ENCODE measurements at regions not wholly inside any gene's neighbourhood (a gene's known extent, or its start where the extent isn't known, plus 50 kb on each side); places are given as distances from the start of the nearest gene placed in this dataset.

DNA sequence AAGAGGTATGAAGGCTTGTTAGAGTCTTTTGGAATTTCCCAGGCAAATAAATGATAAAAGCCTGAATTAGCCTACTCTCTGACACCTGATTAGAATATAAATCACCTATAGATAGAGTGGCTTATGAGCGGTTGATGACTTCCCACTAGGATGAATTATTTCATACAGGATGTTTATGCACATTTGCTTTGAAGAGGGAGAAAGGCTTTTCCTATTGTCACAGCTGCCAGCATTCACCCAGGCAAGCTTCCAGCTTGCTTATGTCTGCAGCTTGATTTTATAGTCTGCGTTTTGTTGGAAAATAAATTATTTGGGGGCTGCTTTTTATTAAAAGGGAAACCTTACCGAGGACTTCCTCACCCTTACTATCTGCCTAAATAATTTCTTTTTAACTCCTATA lies 51.3 kb upstream of the EIF2S2 start:
- ATAC-seq = no peak
- intact Hi-C loops (cut with DNase I) = no loop called here
- Histone ChIP-seq H3K9me3 (no peaks in the 10 kb centered on the region), H3K27me3 (ENCODE audit: insufficient read depth in 3 of 3, low read length in 2 of 3) (no peaks in the 10 kb centered on the region), H3K4me3 (no peak overlapping the region), H3K4me1 (no peaks in the 10 kb centered on the region), H3K27ac (no peak overlapping the region), H3K36me3 (ENCODE audit: insufficient read depth in 1 of 2, low read depth in 1 of 2) (no peaks in the 10 kb centered on the region)
- TF ChIP-seq, protein P1, sequence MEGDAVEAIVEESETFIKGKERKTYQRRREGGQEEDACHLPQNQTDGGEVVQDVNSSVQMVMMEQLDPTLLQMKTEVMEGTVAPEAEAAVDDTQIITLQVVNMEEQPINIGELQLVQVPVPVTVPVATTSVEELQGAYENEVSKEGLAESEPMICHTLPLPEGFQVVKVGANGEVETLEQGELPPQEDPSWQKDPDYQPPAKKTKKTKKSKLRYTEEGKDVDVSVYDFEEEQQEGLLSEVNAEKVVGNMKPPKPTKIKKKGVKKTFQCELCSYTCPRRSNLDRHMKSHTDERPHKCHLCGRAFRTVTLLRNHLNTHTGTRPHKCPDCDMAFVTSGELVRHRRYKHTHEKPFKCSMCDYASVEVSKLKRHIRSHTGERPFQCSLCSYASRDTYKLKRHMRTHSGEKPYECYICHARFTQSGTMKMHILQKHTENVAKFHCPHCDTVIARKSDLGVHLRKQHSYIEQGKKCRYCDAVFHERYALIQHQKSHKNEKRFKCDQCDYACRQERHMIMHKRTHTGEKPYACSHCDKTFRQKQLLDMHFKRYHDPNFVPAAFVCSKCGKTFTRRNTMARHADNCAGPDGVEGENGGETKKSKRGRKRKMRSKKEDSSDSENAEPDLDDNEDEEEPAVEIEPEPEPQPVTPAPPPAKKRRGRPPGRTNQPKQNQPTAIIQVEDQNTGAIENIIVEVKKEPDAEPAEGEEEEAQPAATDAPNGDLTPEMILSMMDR (IDR thresholded peaks at IDR 0.05) = no peak
- 31 to 46% (median 42%) methylated on average over 3 of the region's 3 CpGs for WGBS, 3 donors
- no peak for DNase-seq

DNA sequence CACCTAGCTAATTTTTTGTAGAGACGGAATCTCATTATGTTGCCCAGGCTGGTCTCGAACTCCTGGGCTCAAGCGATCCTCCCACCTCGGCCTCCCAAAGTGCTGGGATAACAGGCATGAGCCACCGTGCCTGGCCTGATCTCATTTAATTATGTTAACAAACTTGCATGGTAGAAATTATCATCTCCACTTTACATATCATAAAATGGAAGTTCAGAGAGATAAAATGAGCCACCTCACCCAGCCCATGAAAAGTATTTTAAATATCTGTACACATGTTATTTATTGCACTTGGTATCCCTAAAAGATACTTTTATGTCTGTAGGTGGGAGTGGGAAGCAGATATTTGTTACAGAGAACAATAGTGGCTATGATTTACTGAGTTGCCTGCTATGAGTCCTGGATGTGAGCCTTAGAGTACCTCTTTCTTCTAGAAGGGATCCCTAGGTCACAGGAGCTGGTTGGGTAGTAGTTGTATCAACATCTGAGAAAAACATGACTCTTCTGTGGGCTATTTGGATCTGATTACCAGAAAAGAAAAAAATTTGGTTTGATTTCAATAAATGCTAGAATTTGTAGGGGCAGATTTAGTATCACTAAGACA lies 52.4 kb upstream of the EIF2S2 start:
- Histone ChIP-seq H3K9me3 (no peaks in the 10 kb centered on the region), H3K4me1 (no peaks in the 10 kb centered on the region), H3K27me3 (ENCODE audit: insufficient read depth in 3 of 3, low read length in 2 of 3) (no peaks in the 10 kb centered on the region), H3K27ac (no peak overlapping the region), H3K4me3 (no peak overlapping the region), H3K36me3 (ENCODE audit: insufficient read depth in 1 of 2, low read depth in 1 of 2) (no peaks in the 10 kb centered on the region)
- 90 to 94% (median 91%) methylated on average over 5 of the region's 5 CpGs for WGBS, 3 donors
- ATAC-seq (no peak), DNase-seq (no peak)
- intact Hi-C loops (cut with DNase I) = no loop called here
- TF ChIP-seq, protein P1 (IDR thresholded peaks at IDR 0.05) = no peak

DNA sequence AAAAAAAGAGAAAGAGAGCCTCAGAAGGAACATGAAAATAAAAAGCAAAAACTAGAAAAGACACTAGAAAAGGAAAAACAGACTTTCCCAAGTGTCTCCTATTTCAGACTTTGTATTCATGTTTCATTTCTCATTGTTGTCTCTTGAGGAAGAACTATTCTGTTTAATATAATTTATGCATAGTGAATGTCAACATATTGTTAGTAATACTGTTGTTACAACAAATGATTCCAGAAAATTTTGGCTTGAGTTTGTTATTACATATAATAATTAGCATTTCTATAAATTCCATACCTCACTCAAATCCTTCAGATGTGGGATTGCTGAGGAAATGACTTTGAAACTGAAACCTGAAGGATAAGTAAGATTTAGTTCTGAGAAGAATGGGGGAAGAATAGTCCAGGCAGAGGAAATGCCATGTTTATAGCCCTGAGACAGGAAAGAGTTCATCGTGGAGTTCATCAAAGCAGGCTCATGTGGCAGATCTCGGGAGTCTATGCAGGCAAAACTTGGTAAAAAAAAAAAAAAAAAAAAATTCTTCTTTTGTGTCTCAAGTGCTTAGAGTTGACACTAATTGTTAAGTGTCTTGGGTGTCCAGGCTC lies 53.1 kb upstream of the EIF2S2 start:
- H3K36me3 ChIP-seq (ENCODE audit: insufficient read depth in 1 of 2, low read depth in 1 of 2) = no peaks in the 10 kb centered on the region
- ATAC-seq (no peak), DNase-seq (no peak)
- H3K9me3 ChIP-seq = no peaks in the 10 kb centered on the region
- intact Hi-C loops (cut with DNase I) = no loop called here
- WGBS, 3 donors = 7 to 16% (median 11%) methylated on average over 2 of the region's 2 CpGs
- H3K4me1 ChIP-seq = no peaks in the 10 kb centered on the region
- TF ChIP-seq, protein P1 (IDR thresholded peaks at IDR 0.05) = no peak
- no peak overlapping the region for H3K4me3 ChIP-seq
- H3K27ac ChIP-seq = no peak overlapping the region
- H3K27me3 ChIP-seq (ENCODE audit: insufficient read depth in 3 of 3, low read length in 2 of 3) = no peaks in the 10 kb centered on the region

DNA sequence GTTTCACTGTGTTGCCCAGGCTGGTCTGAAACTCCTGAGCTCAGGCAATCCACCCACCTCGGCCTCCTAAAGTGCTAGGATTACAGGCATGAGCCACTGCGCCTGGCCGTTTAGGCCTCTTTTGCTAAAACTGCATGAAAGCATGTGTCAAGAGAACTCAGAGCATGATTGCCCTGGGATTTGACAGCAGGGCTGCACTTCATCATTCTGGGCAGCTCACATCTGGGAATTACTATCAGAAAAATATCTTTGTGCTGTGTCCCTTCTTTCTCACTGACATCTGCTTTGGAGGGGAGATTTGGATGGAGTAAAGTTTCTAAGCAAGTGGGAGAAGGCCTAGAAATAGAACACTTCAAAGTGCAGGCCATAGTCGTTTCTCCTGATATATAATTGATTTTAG lies 59.6 kb upstream of the EIF2S2 start:
- H3K4me1 ChIP-seq = no peaks in the 10 kb centered on the region
- no peak overlapping the region for H3K4me3 ChIP-seq
- H3K9me3 ChIP-seq = no peaks in the 10 kb centered on the region
- TF ChIP-seq, protein P1 (IDR thresholded peaks at IDR 0.05) = no peak
- H3K36me3 ChIP-seq (ENCODE audit: insufficient read depth in 1 of 2, low read depth in 1 of 2) = no peaks in the 10 kb centered on the region
- no peak overlapping the region for H3K27ac ChIP-seq
- H3K27me3 ChIP-seq (ENCODE audit: insufficient read depth in 3 of 3, low read length in 2 of 3) = no peaks in the 10 kb centered on the region
- no peak for DNase-seq
- WGBS, 3 donors = 62 to 67% (median 64%) methylated on average over 4 of the region's 4 CpGs
- no peak for ATAC-seq
- intact Hi-C loops (cut with DNase I) = no loop called here

DNA sequence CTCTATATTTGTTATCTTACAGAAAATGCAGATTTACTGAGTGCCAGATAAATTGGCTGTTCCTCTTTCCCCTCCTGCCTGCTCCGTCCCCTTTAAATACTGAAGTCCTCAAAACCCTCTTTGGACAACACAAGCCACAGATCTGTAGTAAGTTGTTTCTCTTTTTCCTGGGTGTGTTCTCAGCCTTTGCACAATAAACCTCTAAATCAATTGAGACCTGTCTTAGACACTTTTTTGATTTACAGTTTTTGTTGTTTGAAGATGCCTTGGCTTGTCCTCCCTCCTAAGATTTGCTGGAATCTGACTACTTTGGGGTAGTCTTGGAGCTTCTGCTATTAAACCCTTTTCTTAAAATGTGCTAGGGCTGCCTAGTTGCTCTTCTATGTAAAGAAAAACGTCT lies 60.9 kb upstream of the EIF2S2 start:
- intact Hi-C loops (cut with DNase I) = no loop called here
- Histone ChIP-seq H3K27me3 (ENCODE audit: insufficient read depth in 3 of 3, low read length in 2 of 3) (no peaks in the 10 kb centered on the region), H3K27ac (no peak overlapping the region), H3K4me3 (no peak overlapping the region), H3K36me3 (ENCODE audit: insufficient read depth in 1 of 2, low read depth in 1 of 2) (no peaks in the 10 kb centered on the region), H3K4me1 (no peaks in the 10 kb centered on the region), H3K9me3 (no peaks in the 10 kb centered on the region)
- DNase-seq = no peak
- 65 to 78% (median 65%) methylated on average over 2 of the region's 2 CpGs for WGBS, 3 donors
- TF ChIP-seq, protein P1 (IDR thresholded peaks at IDR 0.05) = no peak
- no peak for ATAC-seq
